Activated CD4-positive, alpha-beta memory T cell treated with anti-CD3 and anti-CD28 coated beads for 36 hours (primary cell): ENCODE measurements at regions not wholly inside any gene's neighbourhood (a gene's known extent, or its start where the extent isn't known, plus 50 kb on each side); places are given as distances from the start of the nearest gene placed in this dataset.

ENCODE experiments used
- CTCF ChIA-PET: fragments of 350-600 bp; sonication (Branson Sonifier 250); formaldehyde crosslinking; loops from one replicate; lab custom pipeline; 2021; ENCODE audit warnings: antibody characterized with exemption, inconsistent platforms; lab: Charles Lee
- POLR2A ChIA-PET: fragments of 350-600 bp; sonication (Branson Sonifier 250); formaldehyde crosslinking; loops from one replicate; lab custom pipeline; 2021; ENCODE audit warnings: antibody characterized with exemption; lab: Charles Lee
- DNase-seq: peaks from one replicate; pipeline ENCODE4 v3.0.0-alpha.2; 2020
- H3K27ac Mint-ChIP-seq: one replicate; pipeline ENCODE4 v1.8.0; 2021; ENCODE audit warnings: mixed read lengths
- H3K27me3 Mint-ChIP-seq: one replicate; pipeline ENCODE4 v1.8.0; 2021; ENCODE audit warnings: mixed read lengths
- H3K36me3 Mint-ChIP-seq: one replicate; pipeline ENCODE4 v1.8.0; 2021; ENCODE audit warnings: mixed read lengths
- H3K4me1 Mint-ChIP-seq: one replicate; pipeline ENCODE4 v1.8.0; 2021; ENCODE audit warnings: low read depth, mixed read lengths
- H3K4me3 Mint-ChIP-seq: one replicate; pipeline ENCODE4 v1.8.0; 2021; ENCODE audit warnings: mild to moderate bottlenecking, mixed read lengths
- H3K9me3 Mint-ChIP-seq: one replicate; pipeline ENCODE4 v1.8.0; 2021; ENCODE audit warnings: mixed read lengths
- intact Hi-C: fragments of 100-400 bp; cut with micrococcal nuclease; formaldehyde crosslinking; loops from one replicate; pipeline ENCODE4 v1.15.1; 2023

GRCh38 chr15:38197553-38197952 lies 55.1 kb upstream of the SPRED1 start:
- intact Hi-C loops, result no loop called here
- Mint-ChIP-seq H3K9me3 (no peaks in the 10 kb centered on the region), H3K27ac (no peak overlapping the region), H3K4me3 (no peak overlapping the region), H3K36me3 (no peaks in the 10 kb centered on the region), H3K27me3 (peaks cover 5% of the 10 kb centered on the region), H3K4me1 (no peaks in the 10 kb centered on the region)
- DNase-seq, result no peak
- CTCF ChIA-PET, result no interaction called here
- POLR2A ChIA-PET, result no interaction called here

- DNase-seq, result no peak
- intact Hi-C loops, result no loop called here
- H3K27ac Mint-ChIP-seq, result no peak overlapping the region
- ChIA-PET CTCF (no interaction called here), POLR2A (no interaction called here)
- H3K27me3 Mint-ChIP-seq, result peaks cover 10% of the 10 kb centered on the region
- H3K4me1 Mint-ChIP-seq, result no peaks in the 10 kb centered on the region
- H3K36me3 Mint-ChIP-seq, result no peaks in the 10 kb centered on the region
- no peaks in the 10 kb centered on the region for H3K9me3 Mint-ChIP-seq
- no peak overlapping the region for H3K4me3 Mint-ChIP-seq
These were observed 50.9 kb upstream of the SPRED1 start for GRCh38 chr15:38201714-38202113.

- no peaks in the 10 kb centered on the region for H3K36me3 Mint-ChIP-seq
- H3K9me3 Mint-ChIP-seq, result no peaks in the 10 kb centered on the region
- intact Hi-C loops, result no loop called here
- H3K27ac Mint-ChIP-seq, result no peak overlapping the region
- ChIA-PET CTCF (no interaction called here), POLR2A (no interaction called here)
- no peaks in the 10 kb centered on the region for H3K4me1 Mint-ChIP-seq
- H3K4me3 Mint-ChIP-seq, result no peak overlapping the region
- no peak for DNase-seq
- H3K27me3 Mint-ChIP-seq, result peaks cover 10% of the 10 kb centered on the region
These were observed 50.3 kb upstream of the SPRED1 start for GRCh38 chr15:38202361-38202760.
